ENCODE measurements at regions not wholly inside any gene's neighbourhood (a gene's known extent, or its start where the extent isn't known, plus 50 kb on each side); places are given as distances from the start of the nearest gene placed in this dataset.

DNA sequence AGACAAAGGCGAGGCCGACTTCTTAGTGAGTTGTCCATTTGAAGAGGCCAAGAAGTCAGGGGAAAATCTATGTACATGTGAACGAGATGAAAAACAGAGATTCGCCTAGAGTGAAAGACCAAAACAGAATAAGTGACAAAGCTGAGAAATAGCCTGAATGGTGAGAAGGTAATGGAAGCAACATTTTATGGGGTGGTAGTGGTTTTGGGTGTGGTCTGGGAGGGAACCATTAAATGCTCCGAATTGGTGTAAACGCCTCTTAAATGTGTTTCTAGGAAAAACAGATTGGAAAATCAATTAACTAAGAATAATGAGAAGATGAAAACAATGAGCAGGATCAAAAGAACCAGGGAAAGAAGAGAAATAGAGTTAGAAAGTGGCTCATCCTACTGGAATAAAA is 83.8 kb upstream of the MANSC4 start:
- H2AFZ ChIP-seq (ENCODE audit: control insufficient read depth, low read length) = no peak overlapping the region
- H3K79me2 ChIP-seq (ENCODE audit: control insufficient read depth, insufficient read depth, low read length) = no peaks in the 10 kb centered on the region
- TF ChIP-seq CTCF (optimal IDR thresholded peaks at IDR 0.05 in 1 of 3, IDR thresholded peaks at IDR 0.05 in 1 of 3, conservative IDR thresholded peaks at IDR 0.05 in 1 of 3; ENCODE audit: extremely low read depth in 1 of 3, insufficient read depth in 2 of 3, low read length in 3 of 3) (no peak), EZH2 (IDR thresholded peaks at IDR 0.05; ENCODE audit: low read length) (no peak)
- H3K4me1 ChIP-seq (ENCODE audit: control insufficient read depth, extremely low read depth, insufficient read depth, low read length) = peaks cover 8% of the 10 kb centered on the region
- no peak overlapping the region for H3K9ac ChIP-seq (ENCODE audit: control insufficient read depth, extremely low read depth, insufficient read depth, low read length)
- DNase-seq (ENCODE audit: low read depth, low spot score) = no peak
- H3K9me3 ChIP-seq (ENCODE audit: control insufficient read depth, low read depth, low read length) = no peaks in the 10 kb centered on the region
- no peak for FAIRE-seq
- H3K4me3 ChIP-seq (ENCODE audit: control insufficient read depth in 2 of 3, extremely low read depth in 1 of 3, insufficient read depth in 2 of 3, low read depth in 1 of 3, low read length in 3 of 3) = no peak overlapping the region
- no peaks in the 10 kb centered on the region for H4K20me1 ChIP-seq (ENCODE audit: control insufficient read depth, extremely low read depth, insufficient read depth, low read length)
- H3K4me2 ChIP-seq (ENCODE audit: control insufficient read depth, extremely low read depth, insufficient read depth, low read depth, low read length) = no peak overlapping the region
- no peak overlapping the region for H3K27ac ChIP-seq (ENCODE audit: control insufficient read depth, insufficient read depth, low read length)
- H3K36me3 ChIP-seq (ENCODE audit: control insufficient read depth in 2 of 2, extremely low read depth in 1 of 2, insufficient read depth in 2 of 2, low read length in 2 of 2) = no peaks in the 10 kb centered on the region
- H3K9me1 ChIP-seq (ENCODE audit: control insufficient read depth, extremely low read depth, insufficient read depth, low read length) = no peaks in the 10 kb centered on the region
- H3K27me3 ChIP-seq (ENCODE audit: control insufficient read depth, extremely low read depth, insufficient read depth, low read length) = no peaks in the 10 kb centered on the region
- dilution Hi-C loops (cut with MboI; ENCODE audit: extremely low pct_ligation_motif_present, low sequenced_read_pairs) = no loop called here

GRCh38 chr12:27861428-27862167 is 81.6 kb upstream of the MANSC4 start:
- Histone ChIP-seq H3K9ac (ENCODE audit: control insufficient read depth, extremely low read depth, insufficient read depth, low read length) (no peak overlapping the region), H2AFZ (ENCODE audit: control insufficient read depth, low read length) (no peak overlapping the region), H3K4me3 (ENCODE audit: control insufficient read depth in 2 of 3, extremely low read depth in 1 of 3, insufficient read depth in 2 of 3, low read depth in 1 of 3, low read length in 3 of 3) (no peak overlapping the region), H3K36me3 (ENCODE audit: control insufficient read depth in 2 of 2, extremely low read depth in 1 of 2, insufficient read depth in 2 of 2, low read length in 2 of 2) (no peaks in the 10 kb centered on the region), H3K9me3 (ENCODE audit: control insufficient read depth, low read depth, low read length) (no peaks in the 10 kb centered on the region), H3K4me1 (ENCODE audit: control insufficient read depth, extremely low read depth, insufficient read depth, low read length) (peaks cover 4% of the 10 kb centered on the region), H4K20me1 (ENCODE audit: control insufficient read depth, extremely low read depth, insufficient read depth, low read length) (no peaks in the 10 kb centered on the region), H3K9me1 (ENCODE audit: control insufficient read depth, extremely low read depth, insufficient read depth, low read length) (no peaks in the 10 kb centered on the region), H3K27me3 (ENCODE audit: control insufficient read depth, extremely low read depth, insufficient read depth, low read length) (no peaks in the 10 kb centered on the region), H3K27ac (ENCODE audit: control insufficient read depth, insufficient read depth, low read length) (no peak overlapping the region), H3K4me2 (ENCODE audit: control insufficient read depth, extremely low read depth, insufficient read depth, low read depth, low read length) (no peak overlapping the region), H3K79me2 (ENCODE audit: control insufficient read depth, insufficient read depth, low read length) (no peaks in the 10 kb centered on the region)
- FAIRE-seq (no peak), DNase-seq (ENCODE audit: low read depth, low spot score) (no peak)
- dilution Hi-C loops (cut with MboI; ENCODE audit: extremely low pct_ligation_motif_present, low sequenced_read_pairs) = no loop called here
- TF ChIP-seq EZH2 (IDR thresholded peaks at IDR 0.05; ENCODE audit: low read length) (no peak), CTCF (optimal IDR thresholded peaks at IDR 0.05 in 1 of 3, IDR thresholded peaks at IDR 0.05 in 1 of 3, conservative IDR thresholded peaks at IDR 0.05 in 1 of 3; ENCODE audit: extremely low read depth in 1 of 3, insufficient read depth in 2 of 3, low read length in 3 of 3) (no peak)
